ENCODE measurements at regions not wholly inside any gene's neighbourhood (a gene's known extent, or its start where the extent isn't known, plus 50 kb on each side); places are given as distances from the start of the nearest gene placed in this dataset.

DNA sequence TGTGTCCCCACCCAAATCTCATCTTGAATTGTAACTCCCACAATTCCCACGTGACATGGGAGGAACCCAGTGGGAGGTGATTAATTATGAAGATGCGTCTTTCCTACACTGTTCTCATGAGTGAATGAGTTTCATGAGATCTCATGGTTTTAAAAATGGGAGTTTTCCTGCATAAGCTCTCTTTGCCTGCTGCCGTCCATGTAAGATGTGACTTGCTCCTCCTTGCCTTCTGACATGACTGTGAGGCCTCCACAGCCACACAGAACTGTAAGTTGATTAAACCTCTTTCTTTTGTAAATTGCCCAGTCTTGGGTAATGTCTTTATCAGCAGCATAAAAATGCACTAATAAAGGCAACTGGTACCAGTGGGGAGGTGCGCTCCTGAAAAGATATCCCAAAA, 67.7 kb upstream of the DRGX start:
- H3K4me3 ChIP-seq = no peak overlapping the region
- 71% methylated on average over 4 of the region's 4 CpGs for WGBS
- H3K4me1 ChIP-seq = no peaks in the 10 kb centered on the region
- DNase-seq (ENCODE audit: extremely low spot score) = no peak
- H3K27me3 ChIP-seq = no peaks in the 10 kb centered on the region
- no peak for TF ChIP-seq POLR2AphosphoS5 (IDR thresholded peaks at IDR 0.05)
- TF ChIP-seq EP300 (IDR thresholded peaks at IDR 0.05) = no peak
- no peak for TF ChIP-seq POLR2A (IDR thresholded peaks at IDR 0.05; ENCODE audit: low read depth)
- TF ChIP-seq, protein P1, sequence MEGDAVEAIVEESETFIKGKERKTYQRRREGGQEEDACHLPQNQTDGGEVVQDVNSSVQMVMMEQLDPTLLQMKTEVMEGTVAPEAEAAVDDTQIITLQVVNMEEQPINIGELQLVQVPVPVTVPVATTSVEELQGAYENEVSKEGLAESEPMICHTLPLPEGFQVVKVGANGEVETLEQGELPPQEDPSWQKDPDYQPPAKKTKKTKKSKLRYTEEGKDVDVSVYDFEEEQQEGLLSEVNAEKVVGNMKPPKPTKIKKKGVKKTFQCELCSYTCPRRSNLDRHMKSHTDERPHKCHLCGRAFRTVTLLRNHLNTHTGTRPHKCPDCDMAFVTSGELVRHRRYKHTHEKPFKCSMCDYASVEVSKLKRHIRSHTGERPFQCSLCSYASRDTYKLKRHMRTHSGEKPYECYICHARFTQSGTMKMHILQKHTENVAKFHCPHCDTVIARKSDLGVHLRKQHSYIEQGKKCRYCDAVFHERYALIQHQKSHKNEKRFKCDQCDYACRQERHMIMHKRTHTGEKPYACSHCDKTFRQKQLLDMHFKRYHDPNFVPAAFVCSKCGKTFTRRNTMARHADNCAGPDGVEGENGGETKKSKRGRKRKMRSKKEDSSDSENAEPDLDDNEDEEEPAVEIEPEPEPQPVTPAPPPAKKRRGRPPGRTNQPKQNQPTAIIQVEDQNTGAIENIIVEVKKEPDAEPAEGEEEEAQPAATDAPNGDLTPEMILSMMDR (IDR thresholded peaks at IDR 0.05) = no peak
- intact Hi-C loops (cut with DNase I) = no loop called here
- peaks cover 21 to 65% (median 50%) of the 10 kb centered on the region in 4 donors for H3K36me3 ChIP-seq
- H3K9me3 ChIP-seq = no peaks in the 10 kb centered on the region
- no peak overlapping the region for H3K27ac ChIP-seq (replicated peaks in 1 of 4)

DNA sequence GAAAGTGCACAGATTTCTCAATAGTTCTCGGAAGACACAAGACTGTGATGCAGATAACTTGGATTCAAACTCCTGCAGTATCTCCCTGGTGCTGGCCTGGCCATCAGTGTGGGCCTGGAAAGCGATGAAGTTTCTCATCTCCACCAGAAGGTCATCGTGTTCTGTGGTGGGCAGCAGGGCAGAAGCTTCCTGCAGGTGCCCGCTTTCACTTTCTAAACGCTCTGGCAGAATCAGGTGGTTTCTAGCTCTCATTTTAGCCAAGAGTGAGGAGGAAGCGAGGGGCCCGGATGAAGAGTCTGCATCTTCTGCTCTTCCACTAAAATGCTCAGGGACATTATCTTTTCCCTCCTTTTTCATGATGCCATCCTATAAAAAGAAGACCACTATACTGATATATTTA, 63.0 kb upstream of the DRGX start:
- peaks cover 20 to 63% (median 46%) of the 10 kb centered on the region in 4 donors for H3K36me3 ChIP-seq
- peaks cover 0 to 10% (median 6%) of the 10 kb centered on the region in 4 donors for H3K9me3 ChIP-seq
- TF ChIP-seq POLR2AphosphoS5 (IDR thresholded peaks at IDR 0.05) (no peak), POLR2A (IDR thresholded peaks at IDR 0.05; ENCODE audit: low read depth) (no peak), EP300 (IDR thresholded peaks at IDR 0.05) (no peak)
- TF ChIP-seq, protein P1 (IDR thresholded peaks at IDR 0.05) = no peak
- H3K27me3 ChIP-seq = no peaks in the 10 kb centered on the region
- 93% methylated on average over 7 of the region's 7 CpGs for WGBS
- no peak overlapping the region for H3K4me3 ChIP-seq
- H3K4me1 ChIP-seq = no peaks in the 10 kb centered on the region
- H3K27ac ChIP-seq (replicated peaks in 1 of 4) = no peak overlapping the region
- no peak for DNase-seq (ENCODE audit: extremely low spot score)
- intact Hi-C loops (cut with DNase I) = no loop called here

DNA sequence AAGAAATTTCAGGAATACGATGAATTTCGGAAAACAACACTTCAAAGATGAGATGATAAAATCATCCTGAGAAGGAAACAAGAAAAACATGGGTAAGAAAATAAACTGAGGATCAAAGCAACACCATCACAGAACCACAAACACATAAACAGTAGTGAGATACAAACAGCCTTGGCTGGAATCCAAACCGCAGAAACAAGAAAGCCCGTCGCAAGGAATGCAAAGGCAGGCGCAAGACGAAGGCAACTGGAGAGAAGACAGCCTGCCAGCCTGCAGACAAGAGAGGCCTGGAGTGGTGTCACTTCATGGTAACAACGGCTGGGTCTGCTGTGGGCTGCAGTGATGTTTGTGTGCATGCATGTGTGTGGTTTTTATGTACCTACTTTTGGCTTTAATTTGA, 61.8 kb upstream of the DRGX start:
- WGBS = 86% methylated on average over 8 of the region's 8 CpGs
- peaks cover 26 to 67% (median 46%) of the 10 kb centered on the region in 4 donors for H3K36me3 ChIP-seq

DNA sequence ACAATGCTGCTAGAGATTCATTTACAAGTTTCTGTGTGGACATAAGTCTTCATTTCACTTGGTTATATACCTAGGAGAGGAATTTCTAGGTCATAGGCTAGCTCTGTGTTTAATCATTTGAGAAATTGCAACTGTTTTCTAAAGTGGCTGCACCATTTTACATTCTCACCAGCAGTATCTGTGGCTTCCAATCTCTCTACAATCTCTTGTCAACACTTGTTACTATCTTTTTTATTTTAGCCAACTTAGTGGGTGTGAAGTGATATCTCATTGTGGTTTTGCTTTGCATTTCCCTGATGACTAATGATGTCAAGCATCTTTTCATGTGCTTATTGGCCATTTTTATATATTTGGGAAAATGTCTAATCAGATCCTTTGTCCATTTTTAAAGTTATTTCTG, 53.0 kb upstream of the DRGX start:
- Histone ChIP-seq H3K27me3 (no peaks in the 10 kb centered on the region), H3K36me3 (peaks cover 0 to 6% (median 2%) of the 10 kb centered on the region in 4 donors), H3K4me1 (no peaks in the 10 kb centered on the region), H3K9me3 (peaks cover 0 to 40% (median 20%) of the 10 kb centered on the region in 4 donors), H3K27ac (replicated peaks in 1 of 4) (no peak overlapping the region), H3K4me3 (no peak overlapping the region)
- intact Hi-C loops (cut with DNase I) = no loop called here
- DNase-seq (ENCODE audit: extremely low spot score) = no peak
- TF ChIP-seq EP300 (IDR thresholded peaks at IDR 0.05) = no peak
- no peak for TF ChIP-seq POLR2A (IDR thresholded peaks at IDR 0.05; ENCODE audit: low read depth)
- TF ChIP-seq POLR2AphosphoS5 (IDR thresholded peaks at IDR 0.05) = no peak
- TF ChIP-seq, protein P1 (IDR thresholded peaks at IDR 0.05) = no peak

More for the DNA sequence above, 61.8 kb upstream of the DRGX start:
- H3K9me3 ChIP-seq = peaks cover 0 to 21% (median 13%) of the 10 kb centered on the region in 4 donors
- intact Hi-C loops (cut with DNase I) = no loop called here
- no peak overlapping the region for H3K27ac ChIP-seq (replicated peaks in 1 of 4)
- no peak for DNase-seq (ENCODE audit: extremely low spot score)
- no peaks in the 10 kb centered on the region for H3K4me1 ChIP-seq
- TF ChIP-seq POLR2AphosphoS5 (IDR thresholded peaks at IDR 0.05) (no peak), EP300 (IDR thresholded peaks at IDR 0.05) (no peak), POLR2A (IDR thresholded peaks at IDR 0.05; ENCODE audit: low read depth) (no peak)
- TF ChIP-seq, protein P1 (IDR thresholded peaks at IDR 0.05) = no peak
- no peak overlapping the region for H3K4me3 ChIP-seq
- H3K27me3 ChIP-seq = no peaks in the 10 kb centered on the region

DNA sequence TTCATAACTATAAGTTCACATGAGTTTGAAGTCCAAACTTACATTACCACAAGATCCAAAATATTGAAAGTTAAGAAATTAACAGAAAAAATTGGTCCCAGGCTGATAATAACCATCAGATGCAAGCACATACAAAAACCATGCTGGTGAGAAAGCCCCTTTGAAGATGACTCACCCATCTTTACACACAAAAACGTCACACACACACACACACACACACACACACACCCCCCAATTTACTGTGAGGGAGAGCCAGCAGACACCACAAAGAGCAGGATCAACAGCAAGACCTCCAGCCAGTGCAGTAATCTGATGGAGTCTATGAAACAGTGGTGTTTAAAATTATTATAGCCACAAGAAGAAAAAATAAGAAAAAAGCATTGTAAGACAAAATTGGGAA, 50.1 kb upstream of the DRGX start:
- 38% methylated on average over 1 of the region's 1 CpG for WGBS
- H3K4me1 ChIP-seq = peaks cover 0 to 5% (median 0%) of the 10 kb centered on the region in 4 donors
- intact Hi-C loops (cut with DNase I) = no loop called here
- no peak for TF ChIP-seq EP300 (IDR thresholded peaks at IDR 0.05)
- TF ChIP-seq POLR2AphosphoS5 (IDR thresholded peaks at IDR 0.05) = no peak
- no peak for TF ChIP-seq POLR2A (IDR thresholded peaks at IDR 0.05; ENCODE audit: low read depth)
- TF ChIP-seq, protein P1 (IDR thresholded peaks at IDR 0.05) = no peak
- peaks cover 0 to 30% (median 10%) of the 10 kb centered on the region in 4 donors for H3K9me3 ChIP-seq
- peaks cover 0 to 3% (median 0%) of the 10 kb centered on the region in 4 donors for H3K36me3 ChIP-seq
- no peak for DNase-seq (ENCODE audit: extremely low spot score)
- H3K4me3 ChIP-seq = no peak overlapping the region
- no peak overlapping the region for H3K27ac ChIP-seq (replicated peaks in 1 of 4)
- H3K27me3 ChIP-seq = peaks cover 0 to 9% (median 0%) of the 10 kb centered on the region in 4 donors

Data from esophagus muscularis mucosa (tissue), 4 donors.